ENCODE measurements at regions not wholly inside any gene's neighbourhood (a gene's known extent, or its start where the extent isn't known, plus 50 kb on each side); places are given as distances from the start of the nearest gene placed in this dataset.
"Not testable (repeated sequence)": the region's sequence is repeated elsewhere in the genome, so short reads cannot be mapped to it uniquely, and the experiment has no call there.

GRCh38 chr21:15309721-15310120 is 244.9 kb upstream of the NRIP1 start:
- Histone ChIP-seq H3K9ac (no peak overlapping the region), H3K79me2 (ENCODE audit: insufficient read depth, low read depth) (no peaks in the 10 kb centered on the region), H2AFZ (ENCODE audit: low read depth) (no peak overlapping the region), H3K27ac (no peak overlapping the region), H3K27me3 (ENCODE audit: insufficient read depth, low read depth) (no peaks in the 10 kb centered on the region), H3K4me3 (IDR thresholded peaks at IDR 0.05; ENCODE audit: insufficient read depth, low read depth, low read length) (no peak overlapping the region), H3K4me1 (ENCODE audit: low read depth, poor library complexity, severe bottlenecking) (no peaks in the 10 kb centered on the region), H3K4me2 (no peak overlapping the region), H3K36me3 (ENCODE audit: insufficient read depth) (no peaks in the 10 kb centered on the region), H4K20me1 (ENCODE audit: insufficient read depth) (no peaks in the 10 kb centered on the region)
- no peak for TF ChIP-seq CTCF (conservative IDR thresholded peaks at IDR 0.05; ENCODE audit: low read depth, low read length)

GRCh38 chr21:15311510-15311909 is 246.7 kb upstream of the NRIP1 start:
- no peaks in the 10 kb centered on the region for H4K20me1 ChIP-seq (ENCODE audit: insufficient read depth)
- TF ChIP-seq CTCF (conservative IDR thresholded peaks at IDR 0.05; ENCODE audit: low read depth, low read length) = no peak
- H3K79me2 ChIP-seq (ENCODE audit: insufficient read depth, low read depth) = no peaks in the 10 kb centered on the region
- no peaks in the 10 kb centered on the region for H3K27me3 ChIP-seq (ENCODE audit: insufficient read depth, low read depth)
- H2AFZ ChIP-seq (ENCODE audit: low read depth) = no peak overlapping the region
- no peak overlapping the region for H3K27ac ChIP-seq
- no peaks in the 10 kb centered on the region for H3K4me1 ChIP-seq (ENCODE audit: low read depth, poor library complexity, severe bottlenecking)
- no peak overlapping the region for H3K9ac ChIP-seq
- H3K36me3 ChIP-seq (ENCODE audit: insufficient read depth) = no peaks in the 10 kb centered on the region
- no peak overlapping the region for H3K4me2 ChIP-seq
- H3K4me3 ChIP-seq (IDR thresholded peaks at IDR 0.05; ENCODE audit: insufficient read depth, low read depth, low read length) = no peak overlapping the region

GRCh38 chr21:15317034-15317433 is 252.2 kb upstream of the NRIP1 start:
- not testable (repeated sequence) for H3K9ac ChIP-seq; H3K4me2 ChIP-seq; H3K4me1 ChIP-seq (ENCODE audit: low read depth, poor library complexity, severe bottlenecking); H3K4me3 ChIP-seq (IDR thresholded peaks at IDR 0.05; ENCODE audit: insufficient read depth, low read depth, low read length); H4K20me1 ChIP-seq (ENCODE audit: insufficient read depth); H3K27me3 ChIP-seq (ENCODE audit: insufficient read depth, low read depth); H3K36me3 ChIP-seq (ENCODE audit: insufficient read depth); H2AFZ ChIP-seq (ENCODE audit: low read depth); H3K27ac ChIP-seq; H3K79me2 ChIP-seq (ENCODE audit: insufficient read depth, low read depth)

- no peak for TF ChIP-seq CTCF (conservative IDR thresholded peaks at IDR 0.05; ENCODE audit: low read depth, low read length)
- H3K4me2 ChIP-seq = no peak overlapping the region
- no peak overlapping the region for H3K4me3 ChIP-seq (IDR thresholded peaks at IDR 0.05; ENCODE audit: insufficient read depth, low read depth, low read length)
- H3K79me2 ChIP-seq (ENCODE audit: insufficient read depth, low read depth) = no peaks in the 10 kb centered on the region
- H3K9ac ChIP-seq = no peak overlapping the region
- H2AFZ ChIP-seq (ENCODE audit: low read depth) = no peak overlapping the region
- no peaks in the 10 kb centered on the region for H4K20me1 ChIP-seq (ENCODE audit: insufficient read depth)
- H3K4me1 ChIP-seq (ENCODE audit: low read depth, poor library complexity, severe bottlenecking) = no peaks in the 10 kb centered on the region
- no peak overlapping the region for H3K27ac ChIP-seq
- H3K27me3 ChIP-seq (ENCODE audit: insufficient read depth, low read depth) = no peaks in the 10 kb centered on the region
- H3K36me3 ChIP-seq (ENCODE audit: insufficient read depth) = no peaks in the 10 kb centered on the region
These were observed 254.9 kb upstream of the NRIP1 start for GRCh38 chr21:15319727-15320126.

GRCh38 chr21:15324542-15324941 is 259.7 kb upstream of the NRIP1 start:
- H3K4me1 ChIP-seq (ENCODE audit: low read depth, poor library complexity, severe bottlenecking) = no peaks in the 10 kb centered on the region
- no peaks in the 10 kb centered on the region for H3K27me3 ChIP-seq (ENCODE audit: insufficient read depth, low read depth)
- H3K9ac ChIP-seq = no peak overlapping the region
- no peak for TF ChIP-seq CTCF (conservative IDR thresholded peaks at IDR 0.05; ENCODE audit: low read depth, low read length)
- no peaks in the 10 kb centered on the region for H3K79me2 ChIP-seq (ENCODE audit: insufficient read depth, low read depth)
- no peaks in the 10 kb centered on the region for H3K36me3 ChIP-seq (ENCODE audit: insufficient read depth)
- H3K27ac ChIP-seq = no peak overlapping the region
- no peak overlapping the region for H3K4me2 ChIP-seq
- H4K20me1 ChIP-seq (ENCODE audit: insufficient read depth) = no peaks in the 10 kb centered on the region
- no peak overlapping the region for H2AFZ ChIP-seq (ENCODE audit: low read depth)
- H3K4me3 ChIP-seq (IDR thresholded peaks at IDR 0.05; ENCODE audit: insufficient read depth, low read depth, low read length) = no peak overlapping the region

Data from KMS-11 (cell line).